GOT3 (cell line): ENCODE measurements at regions not wholly inside any gene's neighbourhood (a gene's known extent, or its start where the extent isn't known, plus 50 kb on each side); places are given as distances from the start of the nearest gene placed in this dataset.
A peak's percentile ranks its signal among the peaks of the same experiment; 100 is the strongest.

Experiments
- DNase-seq: peaks from one replicate; lab custom pipeline; 2025; ENCODE audit warnings: mixed read lengths; lab: John Stamatoyannopoulos, UW

GRCh38 chrX:10813761-10814160 is 193.4 kb upstream of the MID1 start:
- DNase-seq = no peak

DNA sequence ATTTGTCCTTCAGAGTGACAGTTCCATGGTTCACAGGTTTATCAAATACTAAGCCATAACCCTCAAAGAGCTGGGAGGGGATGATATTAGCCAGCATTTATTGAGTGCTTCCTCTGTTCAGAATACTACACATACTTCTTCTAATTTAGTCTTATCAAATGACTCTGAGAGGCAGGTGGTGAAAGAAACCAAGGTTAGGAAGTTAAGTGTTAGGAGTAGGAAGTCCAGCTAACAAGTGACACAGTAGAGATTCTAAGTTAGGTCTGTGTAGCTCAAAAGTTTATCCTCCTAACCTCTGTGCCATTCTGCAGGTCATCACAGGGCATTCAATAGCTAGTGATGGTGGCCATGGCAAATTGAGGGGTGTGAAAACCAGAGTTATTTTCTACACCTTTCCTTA is 198.3 kb upstream of the MID1 start:
- DNase-seq = no peak

DNA sequence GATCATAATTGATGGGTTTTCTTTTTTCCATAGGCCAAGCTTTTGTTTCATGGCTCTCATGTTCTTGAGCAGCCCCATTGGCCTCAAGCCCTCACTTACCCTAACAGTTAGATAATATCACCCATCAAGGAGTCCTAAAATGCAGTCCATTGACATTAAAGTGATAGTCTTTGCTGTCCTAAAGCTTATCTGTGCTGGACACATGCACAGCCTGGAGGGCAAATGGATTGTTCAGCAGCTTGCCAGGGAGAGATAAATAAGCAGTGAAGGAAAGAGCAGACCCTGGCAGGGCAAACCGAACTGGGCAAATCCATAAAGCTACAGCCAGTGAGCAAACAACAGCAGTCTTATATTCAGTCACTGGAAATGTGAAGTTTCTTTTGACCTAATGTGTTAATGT is 199.6 kb upstream of the MID1 start:
- DNase-seq = no peak

DNA sequence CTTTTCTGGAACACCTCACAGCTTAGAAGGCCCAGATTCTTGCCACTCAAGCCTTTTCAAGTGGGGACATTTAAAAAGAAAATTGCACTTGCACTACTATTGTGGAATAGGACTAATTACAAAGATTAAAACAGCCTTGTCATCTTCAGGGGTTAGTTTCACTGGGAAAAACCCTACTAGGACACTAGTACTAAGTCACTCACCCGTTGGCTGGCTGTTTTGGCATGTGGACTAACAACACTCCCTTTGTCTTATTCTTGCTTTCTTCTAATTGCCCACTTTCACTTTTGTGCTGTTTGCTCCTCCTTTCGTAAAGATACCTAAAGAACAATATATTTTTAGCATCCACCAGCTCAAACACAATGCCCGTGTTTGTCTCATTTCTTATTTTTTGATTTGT is 200.9 kb upstream of the MID1 start:
- no peak for DNase-seq

DNA sequence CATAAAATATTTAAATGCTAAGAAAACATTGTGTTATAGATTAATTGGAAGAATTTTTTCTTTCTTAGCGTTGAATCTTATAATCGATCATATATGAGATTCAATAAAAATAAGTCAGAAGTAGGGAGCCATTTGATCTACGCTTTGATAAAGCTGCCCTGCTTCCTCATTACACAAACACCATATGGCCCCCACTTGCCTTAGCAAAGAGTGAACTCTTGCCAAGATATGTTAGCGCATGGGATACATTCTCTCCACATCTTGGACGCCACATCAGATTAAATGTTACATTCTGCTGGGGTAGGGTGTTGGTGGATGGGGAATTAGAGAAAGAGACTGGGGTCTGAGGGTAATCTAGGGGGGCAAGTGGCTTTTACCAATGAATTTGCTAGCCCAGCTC is 207.7 kb upstream of the MID1 start:
- DNase-seq = no peak

- DNase-seq = no peak
Observed at GRCh38 chrX:10828640-10829039, 208.3 kb upstream of the MID1 start.

DNA sequence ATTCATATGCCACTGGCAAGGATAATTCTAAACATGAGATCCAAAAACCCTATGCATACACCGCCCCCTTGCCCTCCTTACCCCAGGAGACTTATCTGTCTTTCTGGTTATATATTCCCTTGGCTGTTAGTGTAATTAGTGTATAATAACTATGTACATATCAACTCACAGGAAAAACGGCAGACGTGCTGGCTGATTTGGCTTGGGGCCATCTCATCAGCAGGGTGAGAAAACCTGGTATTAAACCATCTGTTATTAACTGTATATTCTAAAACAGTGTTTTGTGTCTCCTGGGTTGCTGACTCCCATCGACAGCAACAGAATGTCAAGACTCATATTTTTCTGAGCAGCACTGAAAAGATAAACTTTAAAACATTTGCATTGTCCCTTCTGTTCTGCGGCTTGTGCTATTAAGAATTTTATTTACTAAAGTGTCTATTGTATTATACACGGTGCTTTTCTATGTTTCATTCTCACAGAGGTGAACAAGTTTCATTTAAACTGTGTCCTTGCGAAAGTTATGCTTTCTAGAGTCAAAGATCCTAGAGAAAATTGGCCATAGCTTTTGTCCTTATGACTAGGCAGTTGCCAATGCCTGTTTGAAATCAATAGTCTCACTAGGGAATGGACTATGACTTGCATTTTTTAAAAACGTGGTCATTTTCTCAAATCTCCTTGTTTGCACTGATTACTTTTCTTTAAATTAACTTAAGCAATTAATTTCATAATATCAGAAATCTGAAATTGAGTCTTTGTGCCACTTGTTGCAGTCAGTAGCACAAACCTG is 211.5 kb upstream of the MID1 start:
- no peak for DNase-seq

DNA sequence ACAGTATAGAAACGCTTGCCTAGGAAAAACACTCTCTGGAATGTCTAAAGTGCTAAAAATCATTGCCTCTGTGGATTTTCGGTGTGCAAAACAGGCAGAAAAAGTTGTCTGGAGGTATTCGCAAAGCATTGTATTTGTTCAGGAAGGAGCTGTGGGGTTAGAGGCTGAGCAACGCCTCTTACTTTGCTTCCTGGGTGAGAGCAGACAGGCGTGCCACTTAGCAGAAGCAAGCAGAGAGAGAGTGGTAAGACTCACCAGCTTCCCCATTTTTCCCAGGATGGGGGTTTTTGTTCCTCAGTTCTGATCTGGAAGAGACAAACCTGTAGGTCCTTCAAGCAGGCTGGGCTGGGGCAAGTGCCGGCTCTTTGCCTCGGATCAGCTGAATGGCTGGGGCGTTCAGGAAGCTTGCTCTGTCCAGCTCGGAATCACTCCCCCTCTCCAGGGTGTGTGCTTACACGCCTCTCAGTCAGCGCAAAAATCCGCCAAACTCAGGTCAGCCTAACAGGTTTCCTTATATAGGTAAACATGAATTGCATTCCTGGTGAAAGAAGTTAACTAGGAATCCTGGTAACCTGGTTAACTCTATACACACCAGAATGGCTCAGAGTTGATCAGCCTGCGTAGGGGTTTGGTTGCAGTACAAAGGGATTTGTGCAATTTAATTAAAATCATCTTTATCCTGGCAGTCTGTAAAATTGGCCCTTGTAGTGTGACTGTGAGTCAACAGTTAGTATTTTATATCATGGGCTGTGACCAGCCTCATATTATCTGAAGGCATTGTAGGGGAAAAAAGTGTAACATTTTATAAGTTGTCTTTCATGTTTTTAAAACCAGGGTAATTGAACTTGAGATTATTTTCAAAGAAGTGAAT is 213.1 kb upstream of the MID1 start:
- DNase-seq = peak; percentile 36

DNA sequence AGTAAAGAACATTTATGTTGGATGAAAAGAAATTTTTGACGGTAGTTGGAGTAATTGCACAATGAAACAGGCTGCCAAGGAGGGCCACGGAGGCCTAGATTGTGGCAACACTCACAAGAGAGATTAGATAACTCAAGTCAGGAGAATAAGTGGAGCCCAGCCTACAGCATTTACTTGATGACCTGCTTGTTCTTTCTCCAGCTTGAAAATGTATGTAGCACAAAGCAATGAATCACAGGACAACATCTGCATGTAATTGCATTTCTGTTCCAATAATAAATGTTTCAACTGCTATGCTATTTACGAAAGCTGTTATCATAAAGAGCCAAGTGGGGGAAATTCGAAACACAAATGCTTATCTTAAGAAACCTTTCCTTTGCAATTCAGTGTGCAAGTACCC is 221.2 kb upstream of the MID1 start:
- DNase-seq = no peak

GRCh38 chrX:10842646-10843045 is 222.3 kb upstream of the MID1 start:
- no peak for DNase-seq

DNA sequence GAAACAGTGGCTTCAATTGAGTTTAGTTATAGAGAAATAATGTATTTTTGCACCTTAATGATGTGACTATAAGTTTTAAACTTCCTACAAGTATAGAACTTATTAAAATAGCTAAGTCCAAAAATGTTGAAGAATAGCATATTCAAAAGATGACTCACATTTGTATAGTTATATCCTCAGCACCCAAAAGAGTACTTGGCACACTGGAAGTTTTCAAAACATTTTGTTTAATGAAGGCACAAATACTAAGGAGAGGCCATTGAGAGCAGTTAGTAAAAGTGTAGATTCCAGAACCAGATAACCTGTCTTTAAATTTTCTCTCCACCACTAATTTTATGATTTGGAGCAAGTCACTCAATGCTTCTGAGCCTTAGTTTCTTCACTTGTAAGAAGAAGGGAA is 226.9 kb upstream of the MID1 start:
- DNase-seq = no peak

DNA sequence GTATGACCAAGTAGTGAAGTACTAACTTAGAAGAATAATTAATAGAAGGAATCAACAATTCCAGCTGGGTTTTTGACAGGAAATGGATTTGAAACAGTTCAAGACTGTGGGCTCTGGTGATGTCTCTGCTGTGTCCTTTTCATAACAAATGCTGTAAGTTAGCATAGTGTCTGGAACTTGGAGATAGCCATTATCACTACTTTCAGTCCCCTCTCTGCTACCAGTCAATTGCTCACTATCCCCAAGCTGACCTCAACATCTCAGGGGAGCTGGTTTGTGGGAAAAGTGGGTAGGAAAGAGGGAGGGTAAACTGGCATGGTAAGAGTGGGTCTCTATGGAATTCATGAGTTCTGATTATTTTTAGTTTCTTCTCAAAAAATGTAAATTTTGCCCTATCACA is 231.4 kb upstream of the MID1 start:
- DNase-seq = no peak

- no peak for DNase-seq
Observed at GRCh38 chrX:10854594-10854993, 234.2 kb upstream of the MID1 start.

DNA sequence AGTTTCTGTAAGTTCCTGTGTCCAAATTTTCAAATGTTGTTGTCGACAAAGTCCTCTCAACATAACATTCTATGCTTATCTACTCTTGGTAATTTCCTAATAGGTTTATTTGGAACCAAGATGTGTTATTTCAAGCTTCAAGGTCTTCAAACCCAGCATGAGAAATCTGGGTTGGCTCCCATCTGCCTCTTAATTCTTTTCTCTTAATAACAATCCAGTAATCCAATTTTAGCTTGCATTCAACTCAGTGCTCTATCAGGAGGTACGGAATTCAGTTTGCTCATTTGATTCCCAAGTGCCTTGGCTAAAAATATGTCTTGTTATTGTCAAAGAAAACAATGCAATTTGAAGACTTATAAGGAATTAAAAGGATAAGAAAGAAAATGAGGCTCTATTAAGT is 235.5 kb upstream of the MID1 start:
- no peak for DNase-seq

DNA sequence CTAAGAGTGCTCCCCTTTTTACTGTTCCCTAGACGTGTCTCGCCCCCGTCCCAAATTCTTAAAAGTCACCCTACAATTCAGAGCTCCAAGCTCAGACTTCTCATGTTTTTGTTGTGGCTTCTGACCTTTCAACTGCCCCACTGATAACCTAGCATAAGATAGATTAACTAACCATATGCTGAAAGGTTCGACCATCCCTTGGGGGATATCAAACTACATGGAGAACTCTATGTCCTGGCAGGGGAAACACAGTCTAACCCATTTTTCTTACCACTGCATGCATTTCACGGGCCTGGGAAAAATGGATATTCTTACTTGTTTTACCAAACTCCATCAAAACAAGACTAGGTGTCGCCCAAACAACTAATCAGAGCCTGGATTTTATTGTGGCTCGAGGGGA is 236.4 kb upstream of the MID1 start:
- no peak for DNase-seq

- DNase-seq = no peak
Observed at GRCh38 chrX:10859353-10859752, 239.0 kb upstream of the MID1 start.

DNA sequence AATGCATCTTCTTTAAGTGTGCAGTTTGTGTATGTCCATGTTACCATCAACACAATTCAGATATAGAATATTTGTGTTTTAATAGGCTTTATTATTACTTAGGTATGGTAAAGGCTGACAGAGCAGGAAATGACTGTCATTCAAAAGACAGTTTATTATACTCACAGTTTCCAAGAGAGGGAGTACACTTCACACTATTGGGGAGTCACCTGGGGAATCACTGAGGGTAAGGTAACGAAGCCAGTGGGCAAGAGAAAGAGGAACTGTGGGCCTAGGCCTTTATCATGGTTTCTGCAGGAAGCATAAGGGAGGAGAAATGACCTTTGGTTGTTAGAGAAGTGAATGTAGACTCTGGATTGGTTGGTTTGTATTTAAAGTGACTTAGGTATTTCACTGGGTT is 235.1 kb upstream of the HCCS start:
- no peak for DNase-seq

- DNase-seq = no peak
Observed at GRCh38 chrX:10882484-10882883, 228.6 kb upstream of the HCCS start.

GRCh38 chrX:10884246-10884645 is 226.9 kb upstream of the HCCS start:
- no peak for DNase-seq

- no peak for DNase-seq
Observed at GRCh38 chrX:10892621-10893225, 218.4 kb upstream of the HCCS start.

DNA sequence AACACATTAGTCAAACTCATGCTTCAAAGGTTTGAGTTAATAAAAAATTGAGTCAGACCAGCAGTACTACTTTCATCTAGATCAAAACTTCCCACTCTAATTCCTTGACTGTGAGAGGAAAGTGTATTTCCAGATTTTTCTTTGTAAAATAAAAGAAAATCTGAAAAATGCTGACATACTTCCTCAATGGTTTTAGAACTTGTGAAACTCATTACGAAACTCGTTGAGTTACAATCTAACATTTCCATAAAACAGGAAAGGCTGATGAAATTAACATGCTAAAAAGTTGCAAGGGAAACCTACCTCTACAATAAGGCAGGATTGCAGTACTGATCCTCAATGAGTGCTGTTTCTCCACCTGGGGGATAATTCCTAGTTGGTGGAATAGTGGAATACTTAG is 217.8 kb upstream of the HCCS start:
- no peak for DNase-seq

GRCh38 chrX:10893976-10894375 is 217.2 kb upstream of the HCCS start:
- no peak for DNase-seq

- DNase-seq = no peak
Observed at GRCh38 chrX:10897768-10898167, 213.4 kb upstream of the HCCS start.
